Endothelial cell of umbilical vein (primary cell): ENCODE measurements at regions not wholly inside any gene's neighbourhood (a gene's known extent, or its start where the extent isn't known, plus 50 kb on each side); places are given as distances from the start of the nearest gene placed in this dataset.

Source experiments
- BruUV-seq: library from RNA; stranded (reverse); fragments of 400-500 nt; replicated peaks from 2 replicates; lab custom pipeline; 2021; lab: Mats Ljungman, UMichigan
- CTCF ChIA-PET: fragments of 300-600, 350-600 bp; sonication (Branson Sonifier 250); formaldehyde crosslinking; loops from one replicate; lab custom pipeline; 2021; ENCODE audit warnings: antibody characterized with exemption, inconsistent platforms; lab: Charles Lee
- POLR2A ChIA-PET: fragments of 300-600, 350-600 bp; sonication (Branson Sonifier 250); formaldehyde crosslinking; loops from one replicate; lab custom pipeline; 2021; ENCODE audit warnings: antibody characterized with exemption, inconsistent platforms; lab: Charles Lee
- DNase-seq: peaks from one replicate; pipeline ENCODE4 v3.0.0-alpha.2; 2011; ENCODE audit warnings: low read depth, low spot score
- FAIRE-seq: peaks from 2 replicates; lab custom pipeline; 2011; peaks lifted over from hg19 to GRCh38; lab: Jason Lieb, UNC
- H2AFZ ChIP-seq: 2 replicates; pipeline ENCODE4 v1.6.0; 2012; ENCODE audit warnings: low read depth, low read length, control low read depth, inconsistent platforms
- H3K27ac ChIP-seq: 2 replicates; pipeline ENCODE4 v1.5.1; 2011; ENCODE audit warnings: low read depth, mild to moderate bottlenecking, control low read depth, low read length, moderate library complexity; ENCODE audit not compliant: insufficient read depth
- H3K27me3 ChIP-seq, 2 experiments: 2 replicates each; pipeline versions ENCODE4 v1.6.0 to v1.6.1; 2011; ENCODE audit warnings: low read length in 2 of 2, mixed read lengths in 1 of 2; ENCODE audit not compliant: control insufficient read depth in 2 of 2, insufficient read depth in 2 of 2
- H3K36me3 ChIP-seq, 2 experiments: 2 replicates in 1 of 2; 3 replicates in 1 of 2; pipeline ENCODE4 v1.5.1; 2011; ENCODE audit warnings: low read length in 2 of 2, mild to moderate bottlenecking in 1 of 2, moderate library complexity in 1 of 2; ENCODE audit not compliant: control insufficient read depth in 2 of 2, insufficient read depth in 2 of 2; ENCODE audit errors: extremely low read depth in 1 of 2
- H3K4me1 ChIP-seq: 3 replicates; pipeline ENCODE4 v1.5.1; 2011; ENCODE audit warnings: mild to moderate bottlenecking, low read length; ENCODE audit not compliant: control insufficient read depth, insufficient read depth; ENCODE audit errors: extremely low read depth
- H3K4me2 ChIP-seq: 2 replicates; pipeline ENCODE4 v1.6.1; 2011; ENCODE audit warnings: low read length, control low read depth, mixed read lengths; ENCODE audit not compliant: insufficient read depth
- H3K4me3 ChIP-seq, 3 experiments: fragments of 200-600 bp in 1 of 3; sonication (generic), shearing (Covaris generic) in 1 of 3; replicated peaks in 1 of 3; 2 replicates each; pipeline ENCODE4 v1.5.1; 2011 to 2016; ENCODE audit warnings: control low read depth in 3 of 3, low read length in 3 of 3, mild to moderate bottlenecking in 2 of 3, inconsistent platforms in 1 of 3, low read depth in 1 of 3, moderate library complexity in 1 of 3; ENCODE audit not compliant: insufficient read depth in 1 of 3
- H3K79me2 ChIP-seq: 2 replicates; pipeline ENCODE4 v1.6.0; 2012; ENCODE audit warnings: low read length, inconsistent platforms; ENCODE audit not compliant: control insufficient read depth, insufficient read depth
- H3K9ac ChIP-seq: replicated peaks from 2 replicates; pipeline ENCODE3; 2011; ENCODE audit warnings: low read length, control low read depth; ENCODE audit not compliant: insufficient read depth; ENCODE audit errors: extremely low read depth
- H3K9me1 ChIP-seq: replicated peaks from 3 replicates; pipeline ENCODE4 v1.6.0; 2011; ENCODE audit warnings: mild to moderate bottlenecking, low read length; ENCODE audit not compliant: control insufficient read depth, insufficient read depth; ENCODE audit errors: extremely low read depth
- H3K9me3 ChIP-seq: replicated peaks from 2 replicates; pipeline ENCODE4 v1.5.1; 2012; ENCODE audit warnings: low read length, inconsistent platforms; ENCODE audit not compliant: control insufficient read depth, insufficient read depth
- H4K20me1 ChIP-seq: replicated peaks from 2 replicates; pipeline ENCODE3; 2011; ENCODE audit warnings: mild to moderate bottlenecking, low read length; ENCODE audit not compliant: control insufficient read depth, insufficient read depth; ENCODE audit errors: extremely low read depth
- EZH2 ChIP-seq: IDR thresholded peaks from 2 replicates; pipeline ENCODE4 v1.6.1; 2012; ENCODE audit warnings: borderline replicate concordance, low read depth, mild to moderate bottlenecking, moderate library complexity, low read length, inconsistent platforms; ENCODE audit not compliant: severe bottlenecking
- FOS ChIP-seq: IDR thresholded peaks from 2 replicates; pipeline ENCODE4 v1.6.1; 2011; ENCODE audit warnings: mild to moderate bottlenecking, low read length, moderate library complexity, borderline replicate concordance; ENCODE audit not compliant: insufficient read depth
- GATA2 ChIP-seq: IDR thresholded peaks from 2 replicates; pipeline ENCODE4 v1.7.0; 2011; ENCODE audit warnings: low read depth, mild to moderate bottlenecking, moderate library complexity, mixed read lengths, low read length; ENCODE audit not compliant: insufficient read length, insufficient read depth
- JUN ChIP-seq: IDR thresholded peaks from 2 replicates; pipeline ENCODE4 v1.6.1; 2011; ENCODE audit warnings: borderline replicate concordance, low read depth; ENCODE audit not compliant: insufficient read length, insufficient read depth
- MYC ChIP-seq: IDR thresholded peaks from one replicate; pipeline ENCODE4 v1.6.1; 2011; ENCODE audit warnings: mild to moderate bottlenecking, low read depth, low read length
- POLR2A ChIP-seq: IDR thresholded peaks from 2 replicates; pipeline ENCODE4 v1.6.1; 2012; ENCODE audit warnings: low read depth, mild to moderate bottlenecking, control low read depth, low read length
- POLR2AphosphoS5 ChIP-seq: IDR thresholded peaks from 2 replicates; pipeline ENCODE4 v1.6.1; 2012; ENCODE audit warnings: low read depth, mild to moderate bottlenecking, control low read depth, low read length, moderate library complexity; ENCODE audit not compliant: insufficient read depth
- dilution Hi-C: fragments of 300-500 bp; cut with MboI; formaldehyde crosslinking; loops from one replicate; pipeline ENCODE4 v1.15.0; 2019; ENCODE audit warnings: low sequenced_read_pairs; ENCODE audit not compliant: extremely low pct_ligation_motif_present
- intact Hi-C: fragments of 100-400 bp; cut with micrococcal nuclease; formaldehyde crosslinking; loops from one replicate; pipeline ENCODE4 v1.10.0; 2022
- TF ChIP-seq, protein P1 (sequence below): IDR thresholded peaks from 2 replicates; pipeline ENCODE4 v1.6.1; 2011; ENCODE audit not compliant: insufficient read depth, insufficient read length
- TF ChIP-seq, protein P2 (sequence below), 2 donors: IDR thresholded peaks; 1 replicate in 1 of 2; 2 replicates in 1 of 2; pipeline ENCODE4 v1.5.1; 2011; ENCODE audit warnings: low read length in 2 of 2, mild to moderate bottlenecking in 2 of 2, moderate library complexity in 2 of 2, control low read depth in 1 of 2, inconsistent platforms in 1 of 2, low read depth in 1 of 2; ENCODE audit not compliant: insufficient read depth in 1 of 2; ENCODE audit errors: extremely low read depth in 1 of 2

DNA sequence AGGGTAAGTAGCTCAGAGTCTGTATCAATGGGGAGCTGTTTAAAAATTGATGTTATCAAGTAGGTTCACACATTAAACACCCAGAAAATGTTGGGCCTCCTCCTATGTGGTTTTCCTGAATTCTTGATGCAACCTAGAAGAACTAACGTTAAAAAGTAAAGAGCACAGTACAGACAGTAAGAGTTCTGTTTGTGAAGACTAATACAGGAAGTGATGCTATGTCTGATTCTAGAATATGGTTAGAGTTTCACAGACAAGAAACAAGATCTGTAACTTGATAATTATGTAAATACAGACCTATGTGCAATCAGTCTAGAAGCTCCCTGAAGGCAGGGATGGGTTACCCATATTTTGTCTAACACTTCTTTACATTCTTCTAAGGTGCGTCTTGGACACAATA is 214.9 kb upstream of the BTG1 start:
- H3K9me1 ChIP-seq = no peaks in the 10 kb centered on the region
- no peak overlapping the region for H3K9ac ChIP-seq
- no peaks in the 10 kb centered on the region for H3K36me3 ChIP-seq
- no peak overlapping the region for H2AFZ ChIP-seq
- dilution Hi-C loops = no loop called here
- intact Hi-C loops = no loop called here
- DNase-seq (no peak), FAIRE-seq (peak; percentile 26)
- H3K79me2 ChIP-seq = no peaks in the 10 kb centered on the region
- POLR2A ChIA-PET = no interaction called here
- no peaks in the 10 kb centered on the region for H3K27me3 ChIP-seq
- TF ChIP-seq, protein P1, sequence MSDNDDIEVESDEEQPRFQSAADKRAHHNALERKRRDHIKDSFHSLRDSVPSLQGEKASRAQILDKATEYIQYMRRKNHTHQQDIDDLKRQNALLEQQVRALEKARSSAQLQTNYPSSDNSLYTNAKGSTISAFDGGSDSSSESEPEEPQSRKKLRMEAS = no peak
- TF ChIP-seq JUN (no peak), FOS (no peak), EZH2 (no peak), POLR2A (no peak), MYC (no peak), POLR2AphosphoS5 (no peak), GATA2 (no peak)
- H4K20me1 ChIP-seq = no peaks in the 10 kb centered on the region
- peaks cover 3% of the 10 kb centered on the region for H3K4me1 ChIP-seq
- H3K4me3 ChIP-seq = no peak overlapping the region
- CTCF ChIA-PET = no interaction called here
- BruUV-seq = no TSS peak
- no peaks in the 10 kb centered on the region for H3K9me3 ChIP-seq
- no peak overlapping the region for H3K27ac ChIP-seq
- H3K4me2 ChIP-seq = no peak overlapping the region

DNA sequence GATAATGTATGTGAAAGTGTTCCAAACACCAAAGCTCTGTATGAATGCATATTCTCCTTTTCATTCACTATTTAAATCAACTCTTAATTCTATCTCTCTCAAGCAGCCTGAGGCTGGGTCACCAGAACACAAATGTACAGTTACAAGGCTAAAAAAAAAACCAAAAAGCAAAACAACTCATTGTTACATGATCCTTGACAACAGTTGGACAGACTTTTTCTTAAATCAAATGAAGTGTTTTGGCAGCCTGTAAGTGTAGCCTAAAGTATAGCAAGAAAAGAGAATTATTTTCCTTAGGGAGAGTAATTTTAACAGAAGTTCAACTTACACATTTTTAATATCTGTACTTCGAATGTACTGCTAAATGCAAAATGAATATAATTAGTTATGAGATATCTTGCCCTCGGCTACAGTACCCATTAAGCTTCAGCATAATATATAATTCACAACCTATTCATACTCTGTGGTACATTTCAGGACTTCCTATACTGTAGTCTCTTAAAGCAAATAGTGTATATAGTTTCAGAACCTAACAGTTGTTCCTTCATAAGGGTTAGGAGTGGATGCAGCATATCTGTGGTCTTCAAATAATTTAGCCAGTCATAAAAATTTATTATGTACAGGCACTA is 214.0 kb upstream of the BTG1 start:
- intact Hi-C loops = no loop called here
- ChIA-PET POLR2A (no interaction called here), CTCF (no interaction called here)
- FAIRE-seq = no peak
- Histone ChIP-seq H3K9me3 (no peaks in the 10 kb centered on the region), H3K27ac (no peak overlapping the region), H3K27me3 (no peaks in the 10 kb centered on the region), H3K79me2 (no peaks in the 10 kb centered on the region), H4K20me1 (no peaks in the 10 kb centered on the region), H3K4me2 (no peak overlapping the region), H3K9ac (no peak overlapping the region), H3K4me3 (no peak overlapping the region), H3K9me1 (no peaks in the 10 kb centered on the region), H3K4me1 (peaks cover 3% of the 10 kb centered on the region), H3K36me3 (no peaks in the 10 kb centered on the region), H2AFZ (no peak overlapping the region)
- no peak for TF ChIP-seq POLR2A
- TF ChIP-seq EZH2 = no peak
- no peak for TF ChIP-seq GATA2
- TF ChIP-seq JUN = no peak
- TF ChIP-seq FOS = no peak
- TF ChIP-seq MYC = no peak
- TF ChIP-seq, protein P1 = no peak
- TF ChIP-seq, protein P2, sequence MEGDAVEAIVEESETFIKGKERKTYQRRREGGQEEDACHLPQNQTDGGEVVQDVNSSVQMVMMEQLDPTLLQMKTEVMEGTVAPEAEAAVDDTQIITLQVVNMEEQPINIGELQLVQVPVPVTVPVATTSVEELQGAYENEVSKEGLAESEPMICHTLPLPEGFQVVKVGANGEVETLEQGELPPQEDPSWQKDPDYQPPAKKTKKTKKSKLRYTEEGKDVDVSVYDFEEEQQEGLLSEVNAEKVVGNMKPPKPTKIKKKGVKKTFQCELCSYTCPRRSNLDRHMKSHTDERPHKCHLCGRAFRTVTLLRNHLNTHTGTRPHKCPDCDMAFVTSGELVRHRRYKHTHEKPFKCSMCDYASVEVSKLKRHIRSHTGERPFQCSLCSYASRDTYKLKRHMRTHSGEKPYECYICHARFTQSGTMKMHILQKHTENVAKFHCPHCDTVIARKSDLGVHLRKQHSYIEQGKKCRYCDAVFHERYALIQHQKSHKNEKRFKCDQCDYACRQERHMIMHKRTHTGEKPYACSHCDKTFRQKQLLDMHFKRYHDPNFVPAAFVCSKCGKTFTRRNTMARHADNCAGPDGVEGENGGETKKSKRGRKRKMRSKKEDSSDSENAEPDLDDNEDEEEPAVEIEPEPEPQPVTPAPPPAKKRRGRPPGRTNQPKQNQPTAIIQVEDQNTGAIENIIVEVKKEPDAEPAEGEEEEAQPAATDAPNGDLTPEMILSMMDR (IDR thresholded peaks at IDR 0.05; ENCODE audit: extremely low read depth in 1 of 2, insufficient read depth in 1 of 2, low read depth in 1 of 2, low read length in 2 of 2) = no peak
- no peak for TF ChIP-seq POLR2AphosphoS5
- dilution Hi-C loops = no loop called here
- DNase-seq = no peak
- no TSS peak for BruUV-seq
